ENCODE measurements at regions not wholly inside any gene's neighbourhood (a gene's known extent, or its start where the extent isn't known, plus 50 kb on each side); places are given as distances from the start of the nearest gene placed in this dataset.

GRCh38 chr13:84659359-84659661 is 777.0 kb upstream of the SLITRK1 start:
- no TSS peak for BruUV-seq (replicated peaks)
- Histone ChIP-seq H2AFZ (replicated peaks; ENCODE audit: low read length, poor library complexity) (no peak overlapping the region), H3K79me1 (ENCODE audit: low read depth in 1 of 2, low read length in 2 of 2) (no peaks in the 10 kb centered on the region), H3K4ac (ENCODE audit: low read depth, low read length) (no peak overlapping the region), H4K20me1 (ENCODE audit: insufficient read depth, low read length) (no peaks in the 10 kb centered on the region), H2BK20ac (ENCODE audit: low read depth, low read length) (no peak overlapping the region), H4K5ac (ENCODE audit: low read depth, low read length) (no peak overlapping the region), H4K8ac (ENCODE audit: low read depth in 2 of 2, low read length in 2 of 2) (no peak overlapping the region), H3K23ac (ENCODE audit: low read depth, low read length) (no peak overlapping the region), H3K4me2 (ENCODE audit: low read depth, low read length) (no peak overlapping the region), H3K14ac (replicated peaks; ENCODE audit: low read depth, low read length) (0 out of 2 replicates have a peak overlapping the region, but pooled peaks have one; percentile 39), H2AK9ac (replicated peaks; ENCODE audit: low read depth, low read length, poor library complexity) (no peak overlapping the region), H3K56ac (ENCODE audit: extremely low read depth, insufficient read depth, low read length) (no peak overlapping the region), H3K36me3 (ENCODE audit: control insufficient read depth, insufficient read depth, low read length) (no peaks in the 10 kb centered on the region), H4K91ac (ENCODE audit: insufficient read depth, low read depth, low read length) (no peak overlapping the region), H3K9ac (ENCODE audit: low read depth, low read length) (no peak overlapping the region), H2BK15ac (ENCODE audit: low read depth, low read length) (no peak overlapping the region), H3K4me1 (ENCODE audit: control insufficient read depth, insufficient read depth, low read length) (no peaks in the 10 kb centered on the region), H2BK120ac (ENCODE audit: low read depth, low read length) (no peak overlapping the region), H3K27ac (ENCODE audit: insufficient read depth, low read length) (no peak overlapping the region), H3K4me3 (ENCODE audit: insufficient read depth, low read depth, low read length) (no peak overlapping the region), H3K18ac (ENCODE audit: low read depth, low read length) (no peak overlapping the region), H2BK5ac (ENCODE audit: low read depth, low read length, poor library complexity, severe bottlenecking) (peak overlapping the region; percentile 50), H2AK5ac (ENCODE audit: low read depth, low read length) (no peak overlapping the region), H3K27me3 (ENCODE audit: control insufficient read depth, insufficient read depth, low read length) (no peaks in the 10 kb centered on the region), H3K9me3 (ENCODE audit: control insufficient read depth, insufficient read depth, low read length) (no peaks in the 10 kb centered on the region; the same call in 1 of the 2 replicates), H3K9me1 (ENCODE audit: insufficient read depth, low read length) (no peaks in the 10 kb centered on the region)
- intact Hi-C loops (cut with micrococcal nuclease) = no loop called here
- no peak for ATAC-seq (ENCODE audit: low read depth)
- ChIA-PET CTCF (no interaction called here), POLR2A (ENCODE audit: unreplicated experiment) (no interaction called here)
- dilution Hi-C loops (cut with HindIII; ENCODE audit: low sequenced_read_pairs, unreplicated experiment) = no loop called here
- peak; percentile 75 for TF ChIP-seq MAFK (IDR thresholded peaks at IDR 0.05; ENCODE audit: low read depth, low read length)
- TF ChIP-seq SMC3 (IDR thresholded peaks at IDR 0.05; ENCODE audit: low read depth, low read length) = no peak
- peak; percentile 95 for TF ChIP-seq NFE2L2 (IDR thresholded peaks at IDR 0.05; ENCODE audit: low read depth, low read length)
- TF ChIP-seq RFX5 (IDR thresholded peaks at IDR 0.05; ENCODE audit: low read depth, low read length) = no peak
- no peak for TF ChIP-seq FOS (IDR thresholded peaks at IDR 0.05; ENCODE audit: low read depth, low read length)
- DNase-seq = peak; percentile 11
- in situ Hi-C loops (cut with MboI; ENCODE audit: low sequenced_read_pairs) = no loop called here

All from IMR-90 (cell line).